Gastroesophageal sphincter (tissue), 3 donors: ENCODE measurements at regions not wholly inside any gene's neighbourhood (a gene's known extent, or its start where the extent isn't known, plus 50 kb on each side); places are given as distances from the start of the nearest gene placed in this dataset.

Experiments used
- CTCF ChIP-seq, 4 experiments: fragments of 200-600 bp in 2 of 4; fragments of 450-650 bp in 2 of 4; sonication (generic) in 1 of 4; IDR thresholded peaks; one replicate each; pipeline ENCODE4 v1.5.1; 2017 to 2019; ENCODE audit warnings: antibody characterized with exemption in 4 of 4, mild to moderate bottlenecking in 2 of 4, moderate library complexity in 2 of 4
- POLR2A ChIP-seq, 2 donors: fragments of 450-650 bp; IDR thresholded peaks; one replicate each; pipeline ENCODE4 v1.6.1; 2017; ENCODE audit warnings: antibody characterized with exemption in 2 of 2, mild to moderate bottlenecking in 2 of 2, moderate library complexity in 1 of 2

- TF ChIP-seq CTCF (IDR thresholded peaks at IDR 0.05) (no peak), POLR2A (IDR thresholded peaks at IDR 0.05) (no peak)
Observed at GRCh38 chr7:155225516-155225915, 72.2 kb upstream of the INSIG1 start.
